Upper lobe of right lung (tissue), 1 donor: ENCODE measurements at regions not wholly inside any gene's neighbourhood (a gene's known extent, or its start where the extent isn't known, plus 50 kb on each side); places are given as distances from the start of the nearest gene placed in this dataset.

ENCODE experiments used
- ATAC-seq: fragments of 200-7000 bp; cut with Tn5 transposase; one replicate; pipeline ENCODE4 v1.9.1; 2020; ENCODE audit warnings: mild to moderate bottlenecking, moderate library complexity
- DNase-seq: peaks from one replicate; pipeline ENCODE4 v3.0.0-alpha.2; 2020
- H3K27ac ChIP-seq: fragments of 200-600 bp; one replicate; pipeline ENCODE4 v1.8.0; 2022
- H3K27me3 ChIP-seq: fragments of 200-600 bp; one replicate; pipeline ENCODE4 v1.8.0; 2022; ENCODE audit warnings: mild to moderate bottlenecking
- H3K36me3 ChIP-seq: fragments of 200-600 bp; one replicate; pipeline ENCODE4 v1.8.0; 2022
- H3K4me1 ChIP-seq: fragments of 200-600 bp; one replicate; pipeline ENCODE4 v1.8.0; 2022
- H3K4me3 ChIP-seq: fragments of 200-600 bp; one replicate; pipeline ENCODE4 v1.8.0; 2022; ENCODE audit warnings: mild to moderate bottlenecking
- H3K9me3 ChIP-seq: fragments of 200-600 bp; one replicate; pipeline ENCODE4 v1.8.0; 2022
- intact Hi-C: fragments of 100-400 bp; cut with DNase I; formaldehyde crosslinking; loops from one replicate; pipeline ENCODE4 v1.11.0; 2022
- TF ChIP-seq, protein P1 (sequence below): fragments of 200-600 bp; IDR thresholded peaks from one replicate; pipeline ENCODE4 v1.8.0; 2022; ENCODE audit warnings: antibody characterized with exemption
- donor health status: DM: no; HTN: yes; CAD: no; lungs with severe emphysema.

DNA sequence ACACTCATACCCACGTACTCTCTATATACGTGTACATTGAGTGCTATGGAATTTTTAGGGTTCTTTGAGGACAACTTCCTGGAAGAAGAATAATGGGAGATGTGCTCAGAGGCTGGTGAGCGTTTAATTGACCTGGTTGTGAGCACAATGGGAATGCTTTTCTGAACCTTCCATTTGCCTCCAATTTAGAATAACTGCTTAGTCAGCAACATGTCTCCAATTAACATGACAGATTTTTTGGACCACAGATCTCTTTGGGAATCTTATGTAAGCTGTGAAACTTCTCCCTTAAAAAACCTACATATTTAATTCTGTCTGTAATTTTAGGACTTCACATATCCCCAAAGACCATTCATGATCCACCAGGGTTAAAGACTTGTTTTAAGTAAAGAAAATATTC is 166.7 kb upstream of the TNP1 start:
- Histone ChIP-seq H3K36me3 (no peaks in the 10 kb centered on the region), H3K4me3 (no peak overlapping the region), H3K27me3 (no peaks in the 10 kb centered on the region), H3K9me3 (no peaks in the 10 kb centered on the region), H3K27ac (no peak overlapping the region), H3K4me1 (no peaks in the 10 kb centered on the region)
- intact Hi-C loops, result no loop called here
- TF ChIP-seq, protein P1, sequence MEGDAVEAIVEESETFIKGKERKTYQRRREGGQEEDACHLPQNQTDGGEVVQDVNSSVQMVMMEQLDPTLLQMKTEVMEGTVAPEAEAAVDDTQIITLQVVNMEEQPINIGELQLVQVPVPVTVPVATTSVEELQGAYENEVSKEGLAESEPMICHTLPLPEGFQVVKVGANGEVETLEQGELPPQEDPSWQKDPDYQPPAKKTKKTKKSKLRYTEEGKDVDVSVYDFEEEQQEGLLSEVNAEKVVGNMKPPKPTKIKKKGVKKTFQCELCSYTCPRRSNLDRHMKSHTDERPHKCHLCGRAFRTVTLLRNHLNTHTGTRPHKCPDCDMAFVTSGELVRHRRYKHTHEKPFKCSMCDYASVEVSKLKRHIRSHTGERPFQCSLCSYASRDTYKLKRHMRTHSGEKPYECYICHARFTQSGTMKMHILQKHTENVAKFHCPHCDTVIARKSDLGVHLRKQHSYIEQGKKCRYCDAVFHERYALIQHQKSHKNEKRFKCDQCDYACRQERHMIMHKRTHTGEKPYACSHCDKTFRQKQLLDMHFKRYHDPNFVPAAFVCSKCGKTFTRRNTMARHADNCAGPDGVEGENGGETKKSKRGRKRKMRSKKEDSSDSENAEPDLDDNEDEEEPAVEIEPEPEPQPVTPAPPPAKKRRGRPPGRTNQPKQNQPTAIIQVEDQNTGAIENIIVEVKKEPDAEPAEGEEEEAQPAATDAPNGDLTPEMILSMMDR, result no peak
- no peak for DNase-seq
- ATAC-seq, result no peak

DNA sequence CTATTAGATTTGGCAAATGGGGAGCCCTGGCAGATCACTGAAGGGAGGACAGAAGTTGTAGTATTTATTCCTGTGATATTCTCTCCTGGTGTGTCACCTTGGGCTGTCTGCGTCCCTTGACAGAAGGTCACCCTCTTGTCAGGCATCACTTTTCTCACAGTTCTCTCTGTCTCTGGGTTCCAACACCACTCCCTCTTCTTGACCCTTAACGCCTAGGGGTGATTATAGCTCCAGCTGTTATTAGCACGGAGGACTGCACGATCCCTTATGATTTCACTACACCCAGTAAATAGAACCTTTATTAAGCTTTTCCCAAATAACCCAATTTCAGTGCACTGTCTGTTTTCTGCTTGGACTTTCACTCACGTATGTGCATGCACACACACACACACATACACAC is 166.3 kb upstream of the TNP1 start:
- Histone ChIP-seq H3K27me3 (no peaks in the 10 kb centered on the region), H3K36me3 (no peaks in the 10 kb centered on the region), H3K4me1 (no peaks in the 10 kb centered on the region), H3K27ac (no peak overlapping the region), H3K4me3 (no peak overlapping the region), H3K9me3 (no peaks in the 10 kb centered on the region)
- TF ChIP-seq, protein P1, result no peak
- intact Hi-C loops, result no loop called here
- no peak for DNase-seq
- no peak for ATAC-seq

DNA sequence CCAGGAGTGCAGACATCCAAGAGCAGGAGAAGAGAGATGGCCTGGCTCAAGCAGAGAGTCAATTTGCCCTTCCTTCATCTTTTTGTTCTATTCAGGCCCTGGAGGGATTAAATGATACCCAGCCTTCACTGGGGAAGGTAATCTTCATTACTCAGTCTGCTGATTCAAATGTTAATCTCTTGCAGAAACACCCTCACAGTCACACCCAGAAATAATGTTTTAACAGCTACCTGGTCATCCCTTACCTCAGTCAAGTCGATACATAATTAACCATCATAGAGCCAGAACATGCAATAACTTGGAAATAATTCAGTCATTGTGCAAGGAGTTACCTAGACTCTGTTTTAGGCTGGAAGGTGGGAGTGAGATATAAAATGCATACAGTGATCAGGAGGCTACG is 163.7 kb upstream of the TNP1 start:
- DNase-seq (no peak), ATAC-seq (no peak)
- Histone ChIP-seq H3K27ac (no peak overlapping the region), H3K4me1 (no peaks in the 10 kb centered on the region), H3K36me3 (no peaks in the 10 kb centered on the region), H3K4me3 (no peak overlapping the region), H3K27me3 (no peaks in the 10 kb centered on the region), H3K9me3 (no peaks in the 10 kb centered on the region)
- intact Hi-C loops, result no loop called here
- TF ChIP-seq, protein P1, result no peak

DNA sequence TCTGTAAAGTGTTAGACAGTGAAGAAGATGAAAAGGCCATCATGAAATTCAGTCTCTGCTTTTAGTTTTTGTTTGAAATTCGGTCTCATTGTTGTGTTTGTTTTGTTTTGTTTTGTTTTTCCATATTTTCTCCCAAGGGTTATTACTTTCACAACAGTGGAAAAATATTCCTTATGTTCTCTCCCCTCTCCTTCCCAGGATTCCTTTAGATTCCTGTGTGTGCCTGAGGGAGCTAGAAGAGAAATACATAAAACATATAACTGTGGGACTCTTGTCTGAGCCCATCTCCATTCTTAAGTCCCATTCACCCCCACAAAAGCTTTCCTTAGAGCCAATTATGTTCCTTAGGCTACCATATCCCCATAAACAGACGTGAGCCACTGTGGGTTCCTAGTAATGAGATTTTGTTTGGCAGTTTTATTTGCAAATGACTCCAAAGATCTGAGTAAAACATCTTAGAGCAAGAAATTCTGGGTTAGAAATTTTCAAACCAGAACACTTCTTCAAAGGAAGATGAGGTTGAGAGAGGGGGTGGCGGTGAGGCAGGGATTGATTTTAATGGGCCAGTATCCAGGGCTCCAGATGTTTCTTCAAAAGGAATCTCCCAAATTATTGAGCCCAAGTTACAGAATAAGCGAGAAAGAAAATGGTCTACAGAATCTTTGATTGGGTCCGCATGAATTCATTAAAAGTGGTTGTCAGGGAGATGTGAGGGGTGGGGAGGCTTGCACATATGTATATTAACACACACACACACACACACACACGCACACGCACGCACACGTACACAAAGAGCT is 157.8 kb upstream of the TNP1 start:
- DNase-seq (no peak), ATAC-seq (no peak)
- Histone ChIP-seq H3K27me3 (no peaks in the 10 kb centered on the region), H3K36me3 (no peaks in the 10 kb centered on the region), H3K9me3 (no peaks in the 10 kb centered on the region), H3K27ac (no peak overlapping the region), H3K4me3 (no peak overlapping the region), H3K4me1 (no peaks in the 10 kb centered on the region)
- intact Hi-C loops, result no loop called here
- TF ChIP-seq, protein P1, result no peak

DNA sequence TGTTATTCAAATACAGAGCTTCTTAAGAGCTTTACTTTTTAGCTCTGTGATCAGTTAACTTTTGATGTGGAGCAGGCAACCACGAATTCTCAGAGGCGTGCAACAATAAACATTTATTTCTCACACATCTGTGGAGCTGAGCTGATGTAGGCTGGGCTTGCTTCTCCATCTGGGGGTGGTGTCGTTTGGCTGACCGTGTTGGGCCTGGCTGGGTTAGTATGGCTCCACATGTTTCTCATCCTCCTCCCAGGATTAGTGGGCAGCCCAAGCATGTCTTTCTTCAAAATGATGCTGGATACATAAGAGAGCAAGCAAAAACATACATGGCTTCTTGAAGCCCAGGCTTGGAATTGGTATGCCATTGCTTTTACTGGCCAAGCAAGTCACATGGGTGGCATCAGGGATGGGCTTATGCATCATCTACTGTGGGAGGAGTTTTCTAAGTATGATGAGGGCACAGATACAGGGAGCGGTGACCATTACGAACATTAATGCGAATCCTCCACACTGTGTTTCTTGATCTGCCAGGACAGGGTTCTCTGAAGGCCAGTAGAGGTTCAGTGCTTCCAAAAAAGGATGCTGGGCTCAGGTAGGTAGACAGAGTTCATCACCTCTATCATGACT is 157.0 kb upstream of the TNP1 start:
- intact Hi-C loops, result no loop called here
- no peak overlapping the region for H3K27ac ChIP-seq
- H3K36me3 ChIP-seq, result no peaks in the 10 kb centered on the region
- no peak for DNase-seq
- no peaks in the 10 kb centered on the region for H3K4me1 ChIP-seq
- no peaks in the 10 kb centered on the region for H3K9me3 ChIP-seq
- H3K27me3 ChIP-seq, result no peaks in the 10 kb centered on the region
- H3K4me3 ChIP-seq, result no peak overlapping the region
- TF ChIP-seq, protein P1, result no peak
- no peak for ATAC-seq
